NCI-H128 (cell line): ENCODE measurements at regions not wholly inside any gene's neighbourhood (a gene's known extent, or its start where the extent isn't known, plus 50 kb on each side); places are given as distances from the start of the nearest gene placed in this dataset.
"Not testable (repeated sequence)": the region's sequence is repeated elsewhere in the genome, so short reads cannot be mapped to it uniquely, and the experiment has no call there.

Experiments used
- DNase-seq: peaks from one replicate; lab custom pipeline; 2025; ENCODE audit not compliant: unreplicated experiment; lab: John Stamatoyannopoulos, UW

DNA sequence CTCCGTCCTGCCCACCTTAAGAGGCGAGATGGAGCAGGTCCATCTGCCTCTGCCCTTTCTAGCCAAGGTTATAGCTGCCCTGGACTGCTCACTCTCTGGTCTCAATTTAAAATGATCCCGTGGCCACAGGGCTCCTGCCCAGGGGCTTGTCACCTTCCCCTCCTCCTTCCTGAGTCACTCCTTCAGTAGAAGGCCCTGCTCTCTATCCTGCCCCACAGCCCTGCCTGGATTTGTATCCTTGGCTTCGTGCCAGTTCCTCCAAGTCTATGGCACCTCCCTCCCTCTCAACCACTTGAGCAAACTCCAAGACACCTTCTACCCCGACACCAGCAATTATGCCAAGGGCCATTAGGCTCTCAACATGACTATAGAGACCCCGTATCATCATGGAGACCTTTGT lies 105.3 kb upstream of the PZP start:
- not testable (repeated sequence) for DNase-seq

GRCh38 chr12:9312406-9313392 lies 104.5 kb upstream of the PZP start:
- DNase-seq, result not testable (repeated sequence)

- not testable (repeated sequence) for DNase-seq
Measured at GRCh38 chr12:9311454-9311853, 103.3 kb upstream of the PZP start.

GRCh38 chr12:9310645-9311044 lies 102.5 kb upstream of the PZP start:
- not testable (repeated sequence) for DNase-seq

DNA sequence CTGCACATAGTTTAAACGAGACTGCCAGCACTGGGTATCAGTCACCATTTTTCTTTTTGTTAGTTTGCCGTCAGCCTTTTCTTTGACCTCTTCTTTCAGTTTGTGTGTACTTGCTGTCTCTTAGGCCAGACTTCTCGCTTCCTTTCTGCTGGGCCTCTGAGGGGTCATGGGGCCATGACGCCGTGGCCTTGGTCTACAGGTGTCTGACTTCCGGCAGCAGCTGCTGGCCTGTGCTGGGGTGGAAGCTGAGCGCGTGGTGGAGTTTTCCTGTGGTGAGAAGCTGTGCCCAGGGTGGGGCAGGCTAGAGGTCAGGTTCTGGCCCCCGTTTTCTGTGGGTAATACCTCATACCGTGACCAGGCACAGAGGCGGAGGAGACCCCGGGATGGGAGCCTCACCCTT lies 101.6 kb upstream of the PZP start:
- DNase-seq, result not testable (repeated sequence)

DNA sequence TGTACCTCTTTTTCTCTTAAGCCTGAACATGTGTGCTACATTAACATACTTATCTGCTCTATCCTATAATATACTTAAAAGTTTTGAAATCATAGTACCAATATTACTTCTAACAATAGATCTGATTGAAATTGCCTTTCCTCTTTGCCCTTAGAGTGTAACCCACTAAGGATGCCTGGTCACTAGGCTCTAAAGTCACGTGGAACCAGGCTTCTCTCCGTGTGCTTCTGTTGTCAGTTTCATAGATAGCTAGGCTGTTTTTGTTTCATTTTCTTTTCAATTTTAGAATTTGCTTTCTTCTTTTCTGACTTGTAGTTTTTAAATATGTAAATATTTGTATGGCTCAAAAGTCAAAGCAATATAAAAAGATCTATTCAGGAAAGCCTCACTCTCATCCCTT lies 100.5 kb upstream of the PZP start:
- DNase-seq, result not testable (repeated sequence)

DNA sequence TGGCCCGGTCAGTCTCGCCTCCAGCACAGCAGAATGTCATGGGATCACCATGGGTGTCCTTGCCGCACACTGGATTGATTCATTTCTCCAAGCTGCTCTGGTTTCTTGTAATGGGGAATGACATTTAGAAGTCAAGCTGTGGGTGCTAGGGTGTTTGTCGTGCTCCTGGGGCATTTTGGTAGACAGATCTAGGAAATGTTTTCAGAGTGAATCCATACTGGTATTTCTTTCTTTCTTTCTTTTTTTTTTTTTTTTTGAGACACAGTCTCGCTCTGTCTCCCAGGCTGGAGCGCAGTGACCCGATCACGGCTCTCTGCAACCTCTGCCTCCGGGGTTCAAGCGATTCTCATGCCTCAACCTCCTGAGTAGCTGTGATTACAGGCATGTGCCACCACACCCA lies 100.0 kb upstream of the PZP start:
- not testable (repeated sequence) for DNase-seq

DNA sequence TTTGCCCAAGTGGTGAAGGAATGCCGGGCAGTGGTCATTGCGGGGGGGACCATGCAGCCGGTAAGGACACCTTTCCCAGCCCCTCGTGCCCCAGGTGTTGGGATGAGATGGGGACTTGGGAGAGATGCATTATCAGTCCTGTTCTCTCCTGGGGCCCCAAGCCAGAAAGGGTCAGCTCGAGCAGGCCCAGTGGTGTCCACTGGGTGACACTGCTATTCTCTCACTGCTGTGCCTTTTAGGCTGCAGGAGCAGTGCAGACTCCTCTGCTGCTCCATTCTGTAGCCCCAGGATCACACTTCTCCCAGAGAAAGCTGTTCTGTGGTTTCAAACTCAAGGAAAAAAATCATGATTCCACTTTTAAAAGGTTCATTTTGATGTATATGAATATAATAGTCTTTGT lies 99.1 kb upstream of the PZP start:
- DNase-seq, result not testable (repeated sequence)

- DNase-seq, result not testable (repeated sequence)
Measured at GRCh38 chr12:9306004-9306403, 97.8 kb upstream of the PZP start.

GRCh38 chr12:9304540-9304939 lies 96.3 kb upstream of the PZP start:
- not testable (repeated sequence) for DNase-seq

- not testable (repeated sequence) for DNase-seq
Measured at GRCh38 chr12:9295872-9296271, 87.7 kb upstream of the PZP start.

- not testable (repeated sequence) for DNase-seq
Measured at GRCh38 chr12:9294072-9294620, 86.0 kb upstream of the PZP start.

DNA sequence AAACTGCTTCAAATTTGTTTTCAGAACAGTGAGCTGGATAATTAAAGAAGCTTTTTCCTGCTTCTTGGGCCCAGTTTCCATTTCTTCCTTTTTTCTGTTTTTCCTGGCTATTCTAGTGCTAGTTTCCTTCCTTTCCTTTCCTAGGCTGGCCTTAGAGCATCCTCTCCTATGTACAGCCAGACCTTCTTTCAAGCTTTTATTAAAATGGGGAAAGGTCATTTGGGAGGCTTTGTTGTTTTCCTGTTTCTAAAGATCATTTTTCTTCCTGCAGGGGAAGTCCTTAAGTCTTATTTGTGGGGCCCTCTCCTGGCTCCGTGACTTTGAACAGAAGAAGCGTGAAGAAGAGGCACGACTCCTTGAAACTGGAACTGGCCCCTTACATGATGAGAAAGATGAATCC lies 85.2 kb upstream of the PZP start:
- DNase-seq, result not testable (repeated sequence)

DNA sequence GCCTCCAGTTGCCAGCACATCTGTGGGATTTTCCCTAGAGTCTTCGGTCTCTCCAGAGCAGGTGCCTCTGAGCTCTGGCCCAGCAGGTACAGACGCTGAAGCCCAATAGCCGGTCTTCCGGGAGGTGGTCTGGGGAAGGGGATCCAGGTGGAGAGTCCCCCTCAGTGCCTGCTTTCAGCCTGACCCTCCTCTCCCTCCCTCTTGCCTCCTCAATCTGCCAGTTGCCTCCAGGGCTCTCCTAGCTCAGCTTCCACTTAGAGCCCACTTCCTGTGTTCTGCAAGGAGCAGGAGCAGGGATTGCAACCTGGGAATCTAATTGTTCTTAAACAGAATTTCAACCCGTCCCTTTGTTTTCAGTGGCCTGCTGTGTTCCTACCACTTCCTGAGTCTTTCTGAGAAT lies 81.8 kb upstream of the PZP start:
- DNase-seq, result not testable (repeated sequence)

GRCh38 chr12:9284724-9285123 lies 76.5 kb upstream of the PZP start:
- DNase-seq, result not testable (repeated sequence)

GRCh38 chr12:9284197-9284596 lies 76.0 kb upstream of the PZP start:
- not testable (repeated sequence) for DNase-seq

- peak; percentile 47 for DNase-seq
Measured at GRCh38 chr12:9283346-9284095, 75.3 kb upstream of the PZP start.

DNA sequence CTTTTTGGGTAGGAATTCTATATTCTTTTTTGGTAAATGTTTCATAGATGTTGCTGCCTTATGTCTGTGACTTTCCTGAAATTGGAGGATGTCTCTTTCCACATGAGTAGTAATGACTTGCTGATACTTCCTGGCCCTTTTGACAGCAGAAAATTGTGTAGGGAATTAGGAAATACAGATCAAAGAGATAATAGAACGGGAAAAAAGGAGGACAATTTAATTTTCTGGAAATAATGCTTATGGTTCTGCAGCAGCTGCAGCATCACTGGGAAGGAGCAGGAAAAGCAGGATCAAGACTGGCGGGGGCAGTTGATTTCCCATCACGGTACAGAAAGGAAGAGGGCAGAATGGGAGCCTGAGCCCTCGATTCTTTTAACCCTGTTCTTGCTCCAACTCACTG lies 68.8 kb upstream of the PZP start:
- DNase-seq, result no peak

DNA sequence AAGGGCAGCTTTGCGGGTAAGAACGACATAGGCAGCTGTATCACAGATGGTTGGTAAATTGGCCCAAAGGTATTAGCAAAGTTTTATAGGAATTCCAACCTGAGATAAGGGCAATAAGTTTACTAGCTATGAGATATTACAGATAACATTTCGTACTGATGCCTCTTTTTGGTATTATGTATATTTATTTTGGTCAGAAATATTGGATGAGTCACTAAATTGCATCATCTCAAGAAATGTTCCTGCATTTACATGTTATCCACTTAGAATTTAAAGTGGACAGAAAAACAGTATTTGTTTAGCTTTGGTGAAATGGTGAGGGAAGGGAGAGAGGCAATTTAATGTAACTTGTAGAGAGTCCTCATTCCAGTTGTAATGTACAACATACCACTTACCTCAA lies 65.1 kb upstream of the PZP start:
- no peak for DNase-seq

GRCh38 chr12:9271875-9272274 lies 63.7 kb upstream of the PZP start:
- no peak for DNase-seq

DNA sequence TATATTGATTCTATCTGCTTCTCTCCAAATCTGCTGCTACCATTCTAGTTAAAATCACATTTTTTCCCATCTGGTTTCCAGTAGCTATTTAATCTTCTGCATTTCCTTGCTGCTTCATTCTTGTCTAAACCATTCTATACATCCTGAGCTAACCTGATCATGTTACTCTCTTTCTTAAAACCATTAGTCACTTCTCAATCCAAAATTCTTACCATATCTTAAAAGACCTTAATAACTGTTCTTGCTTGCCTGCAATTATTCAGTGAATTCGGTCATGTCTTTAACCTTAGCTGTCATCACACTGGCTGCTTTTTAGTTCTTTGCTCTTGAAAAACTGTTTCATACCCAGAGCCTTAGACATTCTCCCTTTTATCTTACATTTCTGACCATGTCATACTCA lies 56.4 kb upstream of the PZP start:
- DNase-seq, result no peak

- no peak for DNase-seq
Measured at GRCh38 chr12:9260931-9261330, 52.7 kb upstream of the PZP start.
